ENCODE measurements at regions not wholly inside any gene's neighbourhood (a gene's known extent, or its start where the extent isn't known, plus 50 kb on each side); places are given as distances from the start of the nearest gene placed in this dataset.

DNA sequence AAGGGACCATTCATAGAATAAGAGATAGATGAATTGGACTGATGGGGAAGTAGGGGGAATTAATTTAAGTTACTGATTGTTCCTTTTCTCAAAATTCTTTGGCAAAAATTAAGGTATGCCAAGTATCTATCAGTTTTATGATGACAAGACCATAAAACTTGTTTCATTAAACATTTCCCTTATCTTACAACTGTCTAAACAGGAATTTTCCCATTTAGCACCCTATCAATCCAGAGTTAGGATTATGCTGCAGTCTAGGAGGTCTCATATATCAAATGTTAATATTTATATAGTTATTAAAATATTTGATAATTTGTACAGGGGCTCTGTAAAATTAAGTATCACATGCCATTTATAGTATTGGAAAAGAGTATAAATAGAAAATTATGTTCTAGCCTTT lies 51.5 kb upstream of the ARID1B start:
- TF ChIP-seq ZNF274 (IDR thresholded peaks at IDR 0.05; ENCODE audit: low read depth, low read length) = no peak
- H3K4me3 ChIP-seq (ENCODE audit: low read length) = no peak overlapping the region

DNA sequence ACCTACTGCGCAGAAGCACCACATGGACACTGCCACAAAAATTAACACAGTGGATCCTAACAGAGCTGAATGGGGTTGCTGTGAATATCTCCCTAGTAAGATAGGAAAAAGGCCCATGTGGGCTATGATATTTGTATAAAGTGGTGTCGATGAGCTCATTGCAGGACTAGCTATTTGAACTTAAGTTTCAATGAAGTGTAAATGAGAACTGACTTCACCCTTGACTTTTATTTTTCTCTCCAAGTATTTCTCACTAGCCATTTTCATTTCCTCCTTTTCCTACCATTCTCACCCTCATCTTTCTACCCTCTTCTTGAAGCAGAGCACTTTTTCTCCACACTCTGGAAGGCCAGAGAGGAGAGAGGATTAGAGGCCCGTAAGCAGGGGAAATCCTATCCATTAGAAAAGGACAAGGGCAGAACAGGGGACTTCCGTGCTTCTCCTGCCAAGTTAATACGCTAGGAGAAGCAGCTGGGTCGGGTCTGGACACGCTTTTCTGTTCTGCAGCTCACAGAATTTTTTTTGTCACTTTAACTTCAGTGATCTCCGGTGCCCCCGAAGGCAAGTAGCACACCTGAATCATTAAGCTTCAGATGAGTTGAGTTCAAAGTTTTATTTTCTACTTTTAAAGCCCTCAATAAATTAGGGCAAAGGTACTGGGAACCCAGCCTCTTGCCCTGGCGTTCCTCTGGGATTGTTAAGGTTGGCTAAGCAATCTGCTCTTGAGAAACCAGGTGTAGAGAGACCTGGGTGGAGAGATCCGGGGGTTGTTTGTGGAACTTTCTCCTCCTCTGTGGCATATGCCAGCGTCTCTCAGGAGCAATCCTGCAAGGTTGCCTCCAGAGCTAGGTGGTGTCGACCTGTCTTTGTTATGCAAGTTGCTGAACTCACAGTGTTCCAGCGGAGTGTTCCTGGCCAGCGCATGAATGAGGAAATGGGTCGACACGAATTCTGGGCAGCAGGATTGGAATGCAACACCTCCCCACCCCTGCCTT lies 56.2 kb upstream of the ARID1B start:
- TF ChIP-seq ZNF274 (IDR thresholded peaks at IDR 0.05; ENCODE audit: low read depth, low read length) = no peak
- H3K4me3 ChIP-seq (ENCODE audit: low read length) = no peak overlapping the region

DNA sequence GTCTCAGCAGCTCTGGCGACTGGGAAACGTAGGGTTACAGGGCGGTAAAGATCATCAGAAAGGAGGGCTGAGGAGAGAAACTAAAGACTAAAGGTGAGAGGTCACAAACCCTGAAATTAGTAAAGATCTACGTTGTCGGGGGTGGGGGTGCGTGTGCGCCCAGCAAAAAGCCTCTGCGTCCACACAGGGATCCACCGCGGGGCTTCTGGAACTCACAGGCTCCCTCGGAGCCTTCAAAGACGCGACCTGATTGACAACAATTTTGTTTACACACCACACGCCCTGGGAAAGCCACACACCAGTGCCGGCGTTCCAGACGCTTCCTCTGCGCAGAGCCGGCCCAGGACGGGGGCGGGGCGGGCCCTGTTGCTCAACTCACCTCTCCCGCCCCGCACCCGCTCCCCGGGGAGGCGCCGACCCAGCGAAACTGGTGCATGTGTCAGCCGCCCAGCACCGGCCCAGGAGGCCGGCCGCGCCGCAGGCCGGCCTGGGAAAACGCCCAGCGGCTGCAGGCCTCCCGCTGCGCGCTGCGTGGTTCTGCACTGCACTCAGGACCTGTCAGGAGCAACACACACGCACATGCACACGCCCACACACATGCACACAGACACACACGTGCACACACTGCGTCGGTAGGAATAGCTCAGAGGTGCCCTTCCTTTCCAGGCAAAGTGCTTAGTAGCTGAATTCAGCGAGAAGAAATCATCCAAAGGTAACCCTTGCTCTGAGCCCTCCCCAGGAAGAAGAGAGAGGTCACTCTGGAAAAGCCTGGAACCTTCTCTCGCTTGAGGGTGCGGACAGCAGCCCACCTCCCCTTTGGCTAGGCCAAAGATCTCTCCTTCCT lies 57.2 kb upstream of the ARID1B start:
- H3K4me3 ChIP-seq (ENCODE audit: low read length) = peak overlapping the region; percentile 37; the same call in 1 of the 2 replicates
- no peak for TF ChIP-seq ZNF274 (IDR thresholded peaks at IDR 0.05; ENCODE audit: low read depth, low read length)

DNA sequence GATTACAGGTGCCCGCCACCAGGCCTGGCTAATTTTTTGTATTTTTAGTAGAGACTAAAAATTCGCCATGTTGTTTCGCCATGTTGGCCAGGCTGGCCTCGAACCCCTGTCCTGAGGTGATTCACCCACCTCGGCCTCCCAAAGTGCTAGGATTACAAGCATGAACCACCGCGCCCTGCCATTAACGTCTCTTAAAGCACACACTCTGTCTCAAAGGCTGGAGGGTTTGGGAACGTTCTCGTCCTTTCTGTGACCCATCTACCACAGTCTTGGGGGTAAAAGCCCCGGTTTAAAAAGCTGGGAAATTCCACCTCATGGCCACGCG lies 57.8 kb upstream of the ARID1B start:
- H3K4me3 ChIP-seq (ENCODE audit: low read length) = peak overlapping the region; percentile 37; the same call in 1 of the 2 replicates
- TF ChIP-seq ZNF274 (IDR thresholded peaks at IDR 0.05; ENCODE audit: low read depth, low read length) = no peak

DNA sequence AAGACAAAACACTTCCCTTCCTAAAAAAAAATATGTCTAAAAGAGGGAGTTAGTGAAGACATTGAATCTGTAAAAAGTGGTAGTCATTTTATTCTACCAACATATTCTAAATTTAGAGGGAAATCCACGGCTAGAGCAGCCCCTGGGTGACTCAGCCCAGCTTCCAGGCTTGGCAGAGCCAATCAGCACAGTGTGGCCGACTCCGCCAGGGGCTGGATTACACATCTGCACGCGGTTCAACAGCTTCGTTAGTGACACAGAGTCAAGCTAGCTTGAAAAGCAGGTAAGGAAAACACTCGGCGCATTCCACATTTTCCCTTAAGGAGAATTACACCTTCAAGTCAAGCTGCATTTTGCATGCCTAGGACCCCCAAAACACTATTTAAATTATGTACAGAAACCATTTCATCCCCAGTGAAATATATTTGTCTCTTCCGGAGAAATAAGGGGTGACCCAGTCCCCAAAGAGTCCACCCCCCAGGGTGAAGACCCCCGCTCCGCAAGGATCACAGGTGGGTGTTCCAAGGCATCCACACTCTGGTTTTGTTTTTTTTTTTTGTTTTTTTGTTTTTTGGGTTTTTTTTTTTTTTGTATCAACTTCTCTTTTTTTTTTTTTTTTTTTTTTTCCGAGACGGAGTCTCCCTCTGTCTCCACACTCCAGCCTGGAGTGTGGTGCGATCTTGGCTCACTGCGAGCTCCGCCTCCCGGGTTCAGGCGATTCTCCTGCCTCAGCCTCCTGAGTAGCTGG lies 58.4 kb upstream of the ARID1B start:
- no peak overlapping the region for H3K4me3 ChIP-seq (ENCODE audit: low read length)
- no peak for TF ChIP-seq ZNF274 (IDR thresholded peaks at IDR 0.05; ENCODE audit: low read depth, low read length)

DNA sequence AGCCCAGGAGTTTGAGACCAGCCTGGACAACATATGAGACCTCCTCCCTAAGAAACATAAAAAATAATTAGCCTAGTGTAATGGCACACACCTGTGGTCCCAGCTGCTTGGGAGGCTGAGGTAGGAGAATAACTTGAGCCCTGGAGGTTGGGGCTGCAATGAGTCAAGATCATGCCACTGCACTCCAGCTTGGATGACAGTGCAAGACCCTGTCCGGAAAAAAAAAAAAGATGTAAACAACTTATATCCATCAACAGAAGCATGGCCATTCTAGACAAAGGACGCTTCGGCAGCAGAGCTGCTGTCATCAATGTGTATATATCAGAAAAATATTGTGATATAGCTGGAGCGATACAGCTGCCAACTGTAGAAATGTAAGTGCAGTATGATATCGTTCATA lies 59.6 kb upstream of the ARID1B start:
- H3K4me3 ChIP-seq (ENCODE audit: low read length) = no peak overlapping the region
- TF ChIP-seq ZNF274 (IDR thresholded peaks at IDR 0.05; ENCODE audit: low read depth, low read length) = no peak

DNA sequence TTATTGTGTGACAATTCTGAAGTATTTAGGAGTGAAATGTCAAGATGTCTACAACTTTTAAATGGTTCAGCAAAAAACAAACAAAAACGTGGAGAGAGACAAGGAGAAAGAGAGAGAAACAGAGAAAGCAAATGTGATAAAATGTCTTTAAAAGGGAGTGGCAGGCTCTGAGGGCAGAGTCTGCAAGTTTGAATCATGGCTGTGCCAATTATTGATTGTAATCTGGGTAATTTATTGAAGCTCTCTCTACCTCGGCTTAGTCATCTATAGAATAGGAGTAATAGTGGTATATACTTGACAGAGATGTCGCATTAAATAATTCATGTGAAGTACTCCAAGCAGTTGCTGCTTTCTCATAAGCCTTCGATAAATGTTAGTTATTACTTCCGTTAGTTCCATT lies 61.3 kb upstream of the ARID1B start:
- TF ChIP-seq ZNF274 (IDR thresholded peaks at IDR 0.05; ENCODE audit: low read depth, low read length) = no peak

DNA sequence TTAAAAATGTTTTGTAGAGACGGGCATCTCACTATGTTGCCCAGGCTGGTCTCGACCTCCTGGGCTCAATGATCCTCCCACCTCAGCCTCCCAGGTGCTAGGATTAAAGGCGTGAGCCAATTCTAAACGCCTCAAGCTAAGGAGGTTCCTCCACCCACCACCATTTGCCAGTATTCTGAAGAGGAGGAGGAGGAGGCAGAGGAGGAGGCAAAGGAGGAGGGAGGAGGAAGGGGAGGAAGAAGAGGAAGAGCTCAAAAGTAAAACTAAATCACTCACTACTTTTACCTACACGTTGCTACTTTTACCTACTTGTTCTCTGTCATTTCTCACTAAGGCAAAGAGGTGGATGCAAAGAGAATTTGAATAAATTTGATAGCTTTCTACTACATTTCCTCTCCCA lies 63.6 kb upstream of the ARID1B start:
- no peak overlapping the region for H3K4me3 ChIP-seq (ENCODE audit: low read length)
- no peak for TF ChIP-seq ZNF274 (IDR thresholded peaks at IDR 0.05; ENCODE audit: low read depth, low read length)

More for the DNA sequence above, 61.3 kb upstream of the ARID1B start:
- no peak overlapping the region for H3K4me3 ChIP-seq (ENCODE audit: low read length)

DNA sequence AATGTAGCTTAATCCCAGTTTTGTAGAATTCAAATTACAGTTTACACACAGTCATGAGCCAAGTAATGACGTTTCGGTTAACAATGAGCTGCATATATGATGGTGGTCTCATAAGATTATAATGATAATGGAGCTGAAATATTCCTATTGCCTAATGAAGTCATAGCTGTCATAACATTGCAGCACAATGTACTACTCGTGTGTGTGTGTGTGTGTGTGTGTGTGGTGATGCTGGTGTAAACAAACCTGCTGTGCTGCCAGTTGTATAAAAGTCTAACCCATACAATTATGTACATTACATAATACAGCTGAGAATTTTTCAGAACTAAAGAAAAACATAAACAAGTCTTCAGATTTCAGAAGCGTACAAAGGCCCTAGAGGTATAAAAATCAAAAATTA lies 66.7 kb upstream of the ARID1B start:
- H3K4me3 ChIP-seq (ENCODE audit: low read length) = no peak overlapping the region
- TF ChIP-seq ZNF274 (IDR thresholded peaks at IDR 0.05; ENCODE audit: low read depth, low read length) = no peak

DNA sequence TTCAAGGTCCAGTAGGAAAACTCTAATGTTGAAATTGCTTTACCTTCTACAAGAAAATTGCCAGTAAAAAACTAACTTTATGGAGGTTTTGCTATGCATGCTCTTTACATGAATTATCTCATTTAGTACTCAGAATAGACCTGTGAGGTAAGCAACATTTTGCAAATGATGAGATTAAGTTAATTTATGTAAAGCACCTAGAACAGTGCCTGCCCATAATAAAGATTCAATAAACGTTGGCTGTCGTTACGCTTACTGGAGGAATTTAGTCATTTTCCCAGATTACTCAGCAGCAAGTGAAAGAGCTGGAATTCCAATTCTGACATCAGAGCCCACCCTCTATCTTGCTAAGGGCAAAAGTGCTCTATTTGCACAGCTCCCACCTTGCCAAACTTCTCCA lies 69.4 kb upstream of the ARID1B start:
- no peak for TF ChIP-seq ZNF274 (IDR thresholded peaks at IDR 0.05; ENCODE audit: low read depth, low read length)
- no peak overlapping the region for H3K4me3 ChIP-seq (ENCODE audit: low read length)

DNA sequence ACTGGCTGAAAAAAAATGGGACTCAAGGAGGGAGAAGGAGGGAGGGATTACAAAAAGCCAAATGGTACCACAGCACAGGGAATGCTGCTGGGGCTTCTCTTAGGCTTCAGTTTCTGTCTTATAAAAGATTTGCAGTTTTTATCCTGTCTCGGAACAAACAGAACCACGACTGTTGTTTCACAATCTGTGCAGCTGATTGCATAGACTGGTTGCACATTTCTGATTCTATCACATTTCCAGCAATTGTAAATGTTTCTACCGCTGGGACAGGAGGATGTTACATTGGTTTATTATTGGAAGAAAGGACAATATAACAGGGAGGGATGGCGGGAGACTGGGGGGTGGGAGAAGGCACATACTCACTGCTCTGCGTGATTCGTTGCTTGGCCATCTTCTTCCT lies 73.5 kb upstream of the ARID1B start:
- TF ChIP-seq ZNF274 (IDR thresholded peaks at IDR 0.05; ENCODE audit: low read depth, low read length) = no peak
- no peak overlapping the region; the same call in 1 of the 2 replicates for H3K4me3 ChIP-seq (ENCODE audit: low read length)

DNA sequence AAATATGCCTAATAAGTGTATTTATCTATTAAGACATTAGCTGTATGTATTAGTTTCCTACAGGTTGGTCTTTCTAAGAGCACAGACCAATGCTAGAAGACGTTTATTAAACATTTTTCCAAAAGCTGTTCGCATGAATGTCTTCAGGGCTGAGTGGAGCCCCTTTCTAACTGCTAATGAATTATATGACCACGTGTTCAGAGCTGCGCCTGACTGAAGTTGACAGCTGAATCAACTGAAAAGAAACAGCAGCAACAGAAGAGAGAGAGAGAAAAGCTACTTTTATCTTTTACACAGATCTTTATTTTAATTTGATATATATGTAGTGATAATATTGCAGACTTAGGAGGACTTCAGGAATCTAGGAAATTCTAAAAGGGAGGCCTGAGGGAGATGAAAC lies 75.2 kb upstream of the ARID1B start:
- H3K4me3 ChIP-seq (ENCODE audit: low read length) = no peak overlapping the region
- TF ChIP-seq ZNF274 (IDR thresholded peaks at IDR 0.05; ENCODE audit: low read depth, low read length) = no peak

DNA sequence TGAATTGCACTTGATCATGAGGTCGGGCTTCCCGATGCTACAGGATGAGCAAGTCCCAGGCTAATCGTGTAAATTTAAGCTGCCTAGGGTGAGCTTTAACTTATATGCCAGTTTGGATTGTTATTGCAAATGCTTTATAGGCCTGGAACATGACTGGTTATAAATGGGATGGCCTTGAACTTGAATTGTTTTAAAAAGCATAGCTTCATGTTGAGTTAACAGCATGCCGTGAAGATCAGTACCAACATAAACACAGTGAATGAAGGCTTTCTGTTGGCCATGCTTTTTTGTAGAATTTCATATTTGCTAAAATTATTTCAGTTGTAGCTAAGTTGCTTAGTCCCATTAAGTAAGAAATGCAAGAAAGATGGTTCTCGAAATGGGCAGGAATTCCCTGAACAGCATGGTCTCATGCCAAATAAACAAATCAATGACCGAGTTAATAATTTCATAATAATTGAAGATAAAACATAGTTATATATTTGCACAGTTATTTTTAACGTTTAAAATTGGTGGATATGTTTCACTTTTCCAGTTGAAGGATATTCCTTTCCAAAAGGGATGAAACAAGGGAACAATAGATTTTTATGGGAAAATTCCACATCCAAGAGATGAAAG lies 76.6 kb upstream of the ARID1B start:
- no peak for TF ChIP-seq ZNF274 (IDR thresholded peaks at IDR 0.05; ENCODE audit: low read depth, low read length)
- no peak overlapping the region for H3K4me3 ChIP-seq (ENCODE audit: low read length)

DNA sequence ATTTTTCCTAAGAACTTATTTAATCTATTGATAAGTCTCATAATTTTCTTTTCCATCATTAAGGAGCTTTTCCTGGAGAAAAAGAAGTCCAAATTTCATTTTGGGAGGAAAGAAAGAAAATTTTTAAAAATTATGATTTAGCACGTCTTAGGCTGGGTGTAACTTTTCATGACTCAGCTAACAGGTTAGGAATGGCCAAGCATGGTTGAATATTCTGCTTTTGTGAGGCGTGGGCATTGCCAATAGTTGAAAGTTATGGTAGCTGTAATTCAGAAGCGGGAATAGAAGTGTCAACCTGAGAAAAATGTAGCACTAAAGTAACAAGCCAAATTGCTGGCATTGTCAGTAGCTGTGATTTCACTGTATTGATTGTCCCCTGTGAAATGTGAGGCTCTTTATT lies 77.2 kb upstream of the ARID1B start:
- no peak for TF ChIP-seq ZNF274 (IDR thresholded peaks at IDR 0.05; ENCODE audit: low read depth, low read length)
- H3K4me3 ChIP-seq (ENCODE audit: low read length) = no peak overlapping the region
